Sigmoid colon (tissue), 3 donors: ENCODE measurements at regions not wholly inside any gene's neighbourhood (a gene's known extent, or its start where the extent isn't known, plus 50 kb on each side); places are given as distances from the start of the nearest gene placed in this dataset.

Experiments used
- POLR2A ChIP-seq, 2 donors: fragments of 450-650 bp; IDR thresholded peaks; one replicate each; pipeline ENCODE4 v1.6.1; 2016; ENCODE audit warnings: antibody characterized with exemption in 2 of 2, mild to moderate bottlenecking in 2 of 2, moderate library complexity in 2 of 2
- TF ChIP-seq, protein P1 (sequence below), 4 experiments: fragments of 450-650 bp in 3 of 4; fragments of 200-600 bp in 1 of 4; IDR thresholded peaks; one replicate each; pipeline ENCODE4 v1.5.1; 2016 to 2019; ENCODE audit warnings: antibody characterized with exemption in 4 of 4, mild to moderate bottlenecking in 3 of 4, moderate library complexity in 2 of 4

- no peak for TF ChIP-seq POLR2A (IDR thresholded peaks at IDR 0.05)
- TF ChIP-seq, protein P1, sequence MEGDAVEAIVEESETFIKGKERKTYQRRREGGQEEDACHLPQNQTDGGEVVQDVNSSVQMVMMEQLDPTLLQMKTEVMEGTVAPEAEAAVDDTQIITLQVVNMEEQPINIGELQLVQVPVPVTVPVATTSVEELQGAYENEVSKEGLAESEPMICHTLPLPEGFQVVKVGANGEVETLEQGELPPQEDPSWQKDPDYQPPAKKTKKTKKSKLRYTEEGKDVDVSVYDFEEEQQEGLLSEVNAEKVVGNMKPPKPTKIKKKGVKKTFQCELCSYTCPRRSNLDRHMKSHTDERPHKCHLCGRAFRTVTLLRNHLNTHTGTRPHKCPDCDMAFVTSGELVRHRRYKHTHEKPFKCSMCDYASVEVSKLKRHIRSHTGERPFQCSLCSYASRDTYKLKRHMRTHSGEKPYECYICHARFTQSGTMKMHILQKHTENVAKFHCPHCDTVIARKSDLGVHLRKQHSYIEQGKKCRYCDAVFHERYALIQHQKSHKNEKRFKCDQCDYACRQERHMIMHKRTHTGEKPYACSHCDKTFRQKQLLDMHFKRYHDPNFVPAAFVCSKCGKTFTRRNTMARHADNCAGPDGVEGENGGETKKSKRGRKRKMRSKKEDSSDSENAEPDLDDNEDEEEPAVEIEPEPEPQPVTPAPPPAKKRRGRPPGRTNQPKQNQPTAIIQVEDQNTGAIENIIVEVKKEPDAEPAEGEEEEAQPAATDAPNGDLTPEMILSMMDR (IDR thresholded peaks at IDR 0.05): no peak
Measured at GRCh38 chr2:150076281-150076680, 411.2 kb downstream of the RND3 start.
